Astrocyte (in vitro differentiated cells and primary cell): ENCODE measurements at regions not wholly inside any gene's neighbourhood (a gene's known extent, or its start where the extent isn't known, plus 50 kb on each side); places are given as distances from the start of the nearest gene placed in this dataset.

Experiments used
- DNase-seq: peaks from one replicate; pipeline ENCODE4 v3.0.0-alpha.2; 2010; ENCODE audit warnings: low read depth
- FAIRE-seq: peaks from 2 replicates; lab custom pipeline; 2011; peaks lifted over from hg19 to GRCh38; lab: Jason Lieb, UNC
- H2AFZ ChIP-seq: 2 replicates; pipeline ENCODE4 v1.6.0; 2012; ENCODE audit warnings: low read depth, low read length, inconsistent platforms
- H3K27ac ChIP-seq: 2 replicates; pipeline ENCODE4 v1.5.1; 2011; ENCODE audit warnings: low read depth, low read length, inconsistent platforms
- H3K27me3 ChIP-seq: 2 replicates; pipeline ENCODE4 v1.6.0; 2011; ENCODE audit warnings: low read length, inconsistent platforms; ENCODE audit not compliant: insufficient read depth
- H3K36me3 ChIP-seq: 2 replicates; pipeline ENCODE4 v1.5.1; 2011; ENCODE audit warnings: low read length, inconsistent platforms; ENCODE audit not compliant: insufficient read depth
- H3K4me1 ChIP-seq: 2 replicates; pipeline ENCODE4 v1.5.1; 2011; ENCODE audit warnings: low read length, inconsistent platforms; ENCODE audit not compliant: insufficient read depth
- H3K4me2 ChIP-seq: 2 replicates; pipeline ENCODE4 v1.6.0; 2012; ENCODE audit warnings: low read length, inconsistent platforms
- H3K4me3 ChIP-seq: 2 replicates; pipeline ENCODE4 v1.5.1; 2011; ENCODE audit warnings: low read depth, mild to moderate bottlenecking, low read length, inconsistent platforms; ENCODE audit not compliant: insufficient read depth
- H3K79me2 ChIP-seq: 2 replicates; pipeline ENCODE4 v1.6.0; 2012; ENCODE audit warnings: mild to moderate bottlenecking, low read length, inconsistent platforms; ENCODE audit not compliant: insufficient read depth
- H3K9ac ChIP-seq: 2 replicates; pipeline ENCODE4 v1.6.0; 2012; ENCODE audit warnings: mild to moderate bottlenecking, low read length, inconsistent platforms
- H3K9me3 ChIP-seq: 2 replicates; pipeline ENCODE4 v1.5.1; 2012; ENCODE audit warnings: low read depth, mild to moderate bottlenecking, low read length, inconsistent platforms; ENCODE audit not compliant: insufficient read depth
- H4K20me1 ChIP-seq: 2 replicates; pipeline ENCODE4 v1.6.0; 2012; ENCODE audit warnings: low read length, inconsistent platforms; ENCODE audit not compliant: insufficient read depth
- H3K27ac Mint-ChIP-seq: one replicate; pipeline ENCODE4 v1.8.0; 2021; ENCODE audit warnings: mild to moderate bottlenecking, mixed read lengths; ENCODE audit not compliant: unreplicated experiment
- H3K27me3 Mint-ChIP-seq: one replicate; pipeline ENCODE4 v1.8.0; 2021; ENCODE audit warnings: low read depth, mixed read lengths; ENCODE audit not compliant: unreplicated experiment
- H3K36me3 Mint-ChIP-seq: one replicate; pipeline ENCODE4 v1.8.0; 2021; ENCODE audit warnings: low read depth, mixed read lengths; ENCODE audit not compliant: unreplicated experiment
- H3K4me1 Mint-ChIP-seq: one replicate; pipeline ENCODE4 v1.8.0; 2021; ENCODE audit warnings: low read depth, mixed read lengths; ENCODE audit not compliant: unreplicated experiment
- H3K4me3 Mint-ChIP-seq: one replicate; pipeline ENCODE4 v1.8.0; 2021; ENCODE audit warnings: mild to moderate bottlenecking, moderate library complexity, mixed read lengths; ENCODE audit not compliant: unreplicated experiment
- H3K9me3 Mint-ChIP-seq: one replicate; pipeline ENCODE4 v1.8.0; 2021; ENCODE audit warnings: mild to moderate bottlenecking, mixed read lengths; ENCODE audit not compliant: unreplicated experiment
- EZH2 ChIP-seq: IDR thresholded peaks from 2 replicates; pipeline ENCODE4 v1.6.1; 2012; ENCODE audit warnings: mild to moderate bottlenecking, low read length, inconsistent platforms; ENCODE audit not compliant: insufficient read depth
- TF ChIP-seq, protein P1 (sequence below): IDR thresholded peaks from 2 replicates; pipeline ENCODE4 v1.5.1; 2011; ENCODE audit warnings: low read depth, mild to moderate bottlenecking, inconsistent platforms, low read length, moderate library complexity; ENCODE audit not compliant: insufficient read depth

- Histone ChIP-seq H3K27me3 (no peaks in the 10 kb centered on the region), H3K4me3 (no peak overlapping the region), H2AFZ (no peak overlapping the region), H3K4me2 (no peak overlapping the region), H4K20me1 (no peaks in the 10 kb centered on the region), H3K9ac (no peak overlapping the region), H3K27ac (no peak overlapping the region), H3K9me3 (no peaks in the 10 kb centered on the region), H3K79me2 (no peaks in the 10 kb centered on the region), H3K36me3 (no peaks in the 10 kb centered on the region), H3K4me1 (no peaks in the 10 kb centered on the region)
- Mint-ChIP-seq H3K27me3 (peaks cover 12% of the 10 kb centered on the region), H3K4me3 (no peak overlapping the region), H3K9me3 (no peaks in the 10 kb centered on the region), H3K36me3 (no peaks in the 10 kb centered on the region), H3K27ac (no peak overlapping the region), H3K4me1 (no peaks in the 10 kb centered on the region)
- FAIRE-seq (no peak), DNase-seq (no peak)
- TF ChIP-seq, protein P1, sequence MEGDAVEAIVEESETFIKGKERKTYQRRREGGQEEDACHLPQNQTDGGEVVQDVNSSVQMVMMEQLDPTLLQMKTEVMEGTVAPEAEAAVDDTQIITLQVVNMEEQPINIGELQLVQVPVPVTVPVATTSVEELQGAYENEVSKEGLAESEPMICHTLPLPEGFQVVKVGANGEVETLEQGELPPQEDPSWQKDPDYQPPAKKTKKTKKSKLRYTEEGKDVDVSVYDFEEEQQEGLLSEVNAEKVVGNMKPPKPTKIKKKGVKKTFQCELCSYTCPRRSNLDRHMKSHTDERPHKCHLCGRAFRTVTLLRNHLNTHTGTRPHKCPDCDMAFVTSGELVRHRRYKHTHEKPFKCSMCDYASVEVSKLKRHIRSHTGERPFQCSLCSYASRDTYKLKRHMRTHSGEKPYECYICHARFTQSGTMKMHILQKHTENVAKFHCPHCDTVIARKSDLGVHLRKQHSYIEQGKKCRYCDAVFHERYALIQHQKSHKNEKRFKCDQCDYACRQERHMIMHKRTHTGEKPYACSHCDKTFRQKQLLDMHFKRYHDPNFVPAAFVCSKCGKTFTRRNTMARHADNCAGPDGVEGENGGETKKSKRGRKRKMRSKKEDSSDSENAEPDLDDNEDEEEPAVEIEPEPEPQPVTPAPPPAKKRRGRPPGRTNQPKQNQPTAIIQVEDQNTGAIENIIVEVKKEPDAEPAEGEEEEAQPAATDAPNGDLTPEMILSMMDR, result no peak
- TF ChIP-seq EZH2, result no peak
These were observed 129.0 kb upstream of the WSCD2 start for GRCh38 chr12:108000111-108000510.

GRCh38 chr12:108004319-108004718 is 124.8 kb upstream of the WSCD2 start:
- no peak for FAIRE-seq
- Mint-ChIP-seq H3K9me3 (no peaks in the 10 kb centered on the region), H3K4me3 (no peak overlapping the region), H3K36me3 (no peaks in the 10 kb centered on the region), H3K27ac (no peak overlapping the region), H3K27me3 (peaks cover 23% of the 10 kb centered on the region), H3K4me1 (peaks cover 2% of the 10 kb centered on the region)
- no peaks in the 10 kb centered on the region for H3K4me1 ChIP-seq
- TF ChIP-seq EZH2, result no peak
- TF ChIP-seq, protein P1, result no peak
- H3K4me3 ChIP-seq, result no peak overlapping the region
- H3K27ac ChIP-seq, result no peak overlapping the region
- no peaks in the 10 kb centered on the region for H3K27me3 ChIP-seq
- no peaks in the 10 kb centered on the region for H3K36me3 ChIP-seq
- no peaks in the 10 kb centered on the region for H3K9me3 ChIP-seq
- H3K4me2 ChIP-seq, result no peak overlapping the region
- no peak overlapping the region for H3K9ac ChIP-seq
- H2AFZ ChIP-seq, result no peak overlapping the region
- no peak for DNase-seq
- no peaks in the 10 kb centered on the region for H3K79me2 ChIP-seq
- no peaks in the 10 kb centered on the region for H4K20me1 ChIP-seq

GRCh38 chr12:108008163-108008905 is 120.8 kb upstream of the WSCD2 start:
- no peaks in the 10 kb centered on the region for H3K79me2 ChIP-seq
- no peaks in the 10 kb centered on the region for H3K9me3 ChIP-seq
- Mint-ChIP-seq H3K36me3 (no peaks in the 10 kb centered on the region), H3K4me1 (peaks cover 4% of the 10 kb centered on the region), H3K27me3 (peaks cover 29% of the 10 kb centered on the region), H3K4me3 (no peak overlapping the region), H3K27ac (no peak overlapping the region), H3K9me3 (no peaks in the 10 kb centered on the region)
- H3K27ac ChIP-seq, result no peak overlapping the region
- TF ChIP-seq, protein P1, result no peak
- TF ChIP-seq EZH2, result no peak
- no peaks in the 10 kb centered on the region for H3K36me3 ChIP-seq
- H3K4me1 ChIP-seq, result no peaks in the 10 kb centered on the region
- DNase-seq (no peak), FAIRE-seq (no peak)
- no peak overlapping the region for H3K4me3 ChIP-seq
- no peak overlapping the region for H3K9ac ChIP-seq
- no peak overlapping the region for H2AFZ ChIP-seq
- H4K20me1 ChIP-seq, result no peaks in the 10 kb centered on the region
- no peak overlapping the region for H3K4me2 ChIP-seq
- no peaks in the 10 kb centered on the region for H3K27me3 ChIP-seq
